ENCODE measurements at regions not wholly inside any gene's neighbourhood (a gene's known extent, or its start where the extent isn't known, plus 50 kb on each side); places are given as distances from the start of the nearest gene placed in this dataset.

- Histone ChIP-seq H3K4me3 (ENCODE audit: control insufficient read depth in 1 of 7, extremely low read depth in 1 of 7, insufficient read depth in 4 of 7, low read depth in 2 of 7, low read length in 6 of 7) (no peak overlapping the region), H3K36me3 (ENCODE audit: control insufficient read depth in 4 of 4, insufficient read depth in 4 of 4, low read length in 3 of 4) (no peaks in the 10 kb centered on the region), H3K27ac (ENCODE audit: insufficient read depth in 1 of 2, low read depth in 1 of 2, low read length in 2 of 2, poor library complexity in 1 of 2, severe bottlenecking in 2 of 2) (no peak overlapping the region), H3K4me1 (ENCODE audit: control extremely low read depth in 1 of 4, control insufficient read depth in 4 of 4, insufficient read depth in 4 of 4, low read length in 3 of 4) (peaks cover 0 to 8% (median 5%) of the 10 kb centered on the region in 4 experiments), H3K9me3 (ENCODE audit: control extremely low read depth in 1 of 5, control insufficient read depth in 4 of 5, insufficient read depth in 2 of 5, low read depth in 1 of 5, low read length in 4 of 5) (peaks cover 0 to 2% (median 0%) of the 10 kb centered on the region in 5 experiments), H3K27me3 (replicated peaks in 2 of 5; ENCODE audit: control insufficient read depth in 4 of 5, insufficient read depth in 5 of 5, low read length in 4 of 5) (peaks cover 0 to 23% (median 0%) of the 10 kb centered on the region in 5 experiments)
- POLR2A ChIA-PET: no interaction called here
- CTCF ChIA-PET: no interaction called here
- WGBS (ENCODE audit: insufficient coverage): 100% methylated on average over 4 of the region's 6 CpGs
- DNase-seq: no peak
These were observed 79.7 kb upstream of the DISP3 start for GRCh38 chr1:11399250-11399649.

- H3K9me3 ChIP-seq (ENCODE audit: control extremely low read depth in 1 of 5, control insufficient read depth in 4 of 5, insufficient read depth in 2 of 5, low read depth in 1 of 5, low read length in 4 of 5): peaks cover 0 to 2% (median 0%) of the 10 kb centered on the region in 5 experiments
- no peak for DNase-seq
- CTCF ChIA-PET: no interaction called here
- H3K27me3 ChIP-seq (replicated peaks in 2 of 5; ENCODE audit: control insufficient read depth in 4 of 5, insufficient read depth in 5 of 5, low read length in 4 of 5): peaks cover 0 to 19% (median 0%) of the 10 kb centered on the region in 5 experiments
- H3K4me1 ChIP-seq (ENCODE audit: control extremely low read depth in 1 of 4, control insufficient read depth in 4 of 4, insufficient read depth in 4 of 4, low read length in 3 of 4): peaks cover 0 to 4% (median 1%) of the 10 kb centered on the region in 4 experiments
- POLR2A ChIA-PET: no interaction called here
- no peak overlapping the region for H3K4me3 ChIP-seq (ENCODE audit: control insufficient read depth in 1 of 7, extremely low read depth in 1 of 7, insufficient read depth in 4 of 7, low read depth in 2 of 7, low read length in 6 of 7)
- H3K27ac ChIP-seq (ENCODE audit: insufficient read depth in 1 of 2, low read depth in 1 of 2, low read length in 2 of 2, poor library complexity in 1 of 2, severe bottlenecking in 2 of 2): no peak overlapping the region
- 95% methylated on average over 3 of the region's 3 CpGs for WGBS (ENCODE audit: insufficient coverage)
- H3K36me3 ChIP-seq (ENCODE audit: control insufficient read depth in 4 of 4, insufficient read depth in 4 of 4, low read length in 3 of 4): no peaks in the 10 kb centered on the region
These were observed 78.8 kb upstream of the DISP3 start for GRCh38 chr1:11400155-11400554.

- DNase-seq: no peak
- peaks cover 0 to 2% (median 0%) of the 10 kb centered on the region in 5 experiments for H3K9me3 ChIP-seq (ENCODE audit: control extremely low read depth in 1 of 5, control insufficient read depth in 4 of 5, insufficient read depth in 2 of 5, low read depth in 1 of 5, low read length in 4 of 5)
- ChIA-PET CTCF (no interaction called here), POLR2A (no interaction called here)
- WGBS (ENCODE audit: insufficient coverage): 94% methylated on average over 4 of the region's 7 CpGs
- H3K27ac ChIP-seq (ENCODE audit: insufficient read depth in 1 of 2, low read depth in 1 of 2, low read length in 2 of 2, poor library complexity in 1 of 2, severe bottlenecking in 2 of 2): no peak overlapping the region
- H3K36me3 ChIP-seq (ENCODE audit: control insufficient read depth in 4 of 4, insufficient read depth in 4 of 4, low read length in 3 of 4): no peaks in the 10 kb centered on the region
- peaks cover 0 to 15% (median 0%) of the 10 kb centered on the region in 5 experiments for H3K27me3 ChIP-seq (replicated peaks in 2 of 5; ENCODE audit: control insufficient read depth in 4 of 5, insufficient read depth in 5 of 5, low read length in 4 of 5)
- no peak overlapping the region for H3K4me3 ChIP-seq (ENCODE audit: control insufficient read depth in 1 of 7, extremely low read depth in 1 of 7, insufficient read depth in 4 of 7, low read depth in 2 of 7, low read length in 6 of 7)
- no peaks in the 10 kb centered on the region for H3K4me1 ChIP-seq (ENCODE audit: control extremely low read depth in 1 of 4, control insufficient read depth in 4 of 4, insufficient read depth in 4 of 4, low read length in 3 of 4)
These were observed 78.4 kb upstream of the DISP3 start for GRCh38 chr1:11400567-11400966.

DNA sequence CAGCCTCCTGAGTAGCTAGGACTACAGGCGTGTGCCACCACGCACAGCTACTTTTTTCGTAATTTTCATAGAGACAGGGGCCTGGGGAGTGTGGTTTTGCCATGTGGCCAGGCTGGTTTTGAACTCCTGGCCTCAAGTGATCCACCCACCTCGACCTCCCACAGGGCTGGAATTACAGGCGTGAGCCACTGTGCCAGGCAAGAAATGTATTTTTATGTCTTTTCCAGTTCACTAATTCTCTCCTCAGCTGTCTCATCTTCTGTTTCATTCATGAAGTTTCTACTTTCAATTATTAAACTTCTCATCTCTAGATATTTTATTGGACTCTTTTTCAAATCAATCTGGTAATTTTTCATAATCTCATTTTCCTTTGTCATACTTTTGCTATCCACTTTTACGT lies 72.1 kb upstream of the DISP3 start:
- peaks cover 0 to 12% (median 4%) of the 10 kb centered on the region in 5 experiments for H3K9me3 ChIP-seq (ENCODE audit: control extremely low read depth in 1 of 5, control insufficient read depth in 4 of 5, insufficient read depth in 2 of 5, low read depth in 1 of 5, low read length in 4 of 5)
- no peaks in the 10 kb centered on the region for H3K36me3 ChIP-seq (ENCODE audit: control insufficient read depth in 4 of 4, insufficient read depth in 4 of 4, low read length in 3 of 4)
- no peaks in the 10 kb centered on the region for H3K27me3 ChIP-seq (replicated peaks in 2 of 5; ENCODE audit: control insufficient read depth in 4 of 5, insufficient read depth in 5 of 5, low read length in 4 of 5)
- H3K4me1 ChIP-seq (ENCODE audit: control extremely low read depth in 1 of 4, control insufficient read depth in 4 of 4, insufficient read depth in 4 of 4, low read length in 3 of 4): peaks cover 2 to 21% (median 17%) of the 10 kb centered on the region in 4 experiments
- H3K27ac ChIP-seq (ENCODE audit: insufficient read depth in 1 of 2, low read depth in 1 of 2, low read length in 2 of 2, poor library complexity in 1 of 2, severe bottlenecking in 2 of 2): no peak overlapping the region
- no peak for DNase-seq
- POLR2A ChIA-PET: interaction anchor here (0.6 kb wide), 1 partner anchor 43 kb away, joined by 4 read pairs; no protein-coding TSS in a partner anchor
- 100% methylated on average over 2 of the region's 6 CpGs for WGBS (ENCODE audit: insufficient coverage)
- no peak overlapping the region for H3K4me3 ChIP-seq (ENCODE audit: control insufficient read depth in 1 of 7, extremely low read depth in 1 of 7, insufficient read depth in 4 of 7, low read depth in 2 of 7, low read length in 6 of 7)
- CTCF ChIA-PET: interaction anchor here (1.2 kb wide), 1 partner anchor 68 kb away, joined by 4 read pairs; no protein-coding TSS in a partner anchor

- Histone ChIP-seq H3K27me3 (replicated peaks in 2 of 5; ENCODE audit: control insufficient read depth in 4 of 5, insufficient read depth in 5 of 5, low read length in 4 of 5) (no peaks in the 10 kb centered on the region), H3K9me3 (ENCODE audit: control extremely low read depth in 1 of 5, control insufficient read depth in 4 of 5, insufficient read depth in 2 of 5, low read depth in 1 of 5, low read length in 4 of 5) (peaks cover 0 to 10% (median 4%) of the 10 kb centered on the region in 5 experiments), H3K27ac (ENCODE audit: insufficient read depth in 1 of 2, low read depth in 1 of 2, low read length in 2 of 2, poor library complexity in 1 of 2, severe bottlenecking in 2 of 2) (no peak overlapping the region), H3K4me3 (ENCODE audit: control insufficient read depth in 1 of 7, extremely low read depth in 1 of 7, insufficient read depth in 4 of 7, low read depth in 2 of 7, low read length in 6 of 7) (peak overlapping the region in 3 of 7 experiments; percentile 4 to 23 (median 11)), H3K4me1 (ENCODE audit: control extremely low read depth in 1 of 4, control insufficient read depth in 4 of 4, insufficient read depth in 4 of 4, low read length in 3 of 4) (peaks cover 2 to 21% (median 17%) of the 10 kb centered on the region in 4 experiments), H3K36me3 (ENCODE audit: control insufficient read depth in 4 of 4, insufficient read depth in 4 of 4, low read length in 3 of 4) (no peaks in the 10 kb centered on the region)
- peak; percentile 64 to 84 (median 78) for DNase-seq
- WGBS (ENCODE audit: insufficient coverage): 39% methylated on average over 7 of the region's 13 CpGs
- ChIA-PET POLR2A (interaction anchor here (0.6 kb wide), 1 partner anchor 42 kb away, joined by 4 read pairs; no protein-coding TSS in a partner anchor), CTCF (interaction anchor here (1.2 kb wide), 1 partner anchor 68 kb away, joined by 4 read pairs; no protein-coding TSS in a partner anchor)
These were observed 71.5 kb upstream of the DISP3 start for GRCh38 chr1:11407301-11407994.

- peaks cover 0 to 5% (median 0%) of the 10 kb centered on the region in 5 experiments for H3K9me3 ChIP-seq (ENCODE audit: control extremely low read depth in 1 of 5, control insufficient read depth in 4 of 5, insufficient read depth in 2 of 5, low read depth in 1 of 5, low read length in 4 of 5)
- ChIA-PET POLR2A (no interaction called here), CTCF (no interaction called here)
- DNase-seq: no peak
- H3K4me3 ChIP-seq (ENCODE audit: control insufficient read depth in 1 of 7, extremely low read depth in 1 of 7, insufficient read depth in 4 of 7, low read depth in 2 of 7, low read length in 6 of 7): no peak overlapping the region
- peaks cover 0 to 25% (median 12%) of the 10 kb centered on the region in 5 experiments for H3K27me3 ChIP-seq (replicated peaks in 2 of 5; ENCODE audit: control insufficient read depth in 4 of 5, insufficient read depth in 5 of 5, low read length in 4 of 5)
- WGBS (ENCODE audit: insufficient coverage): 100% methylated on average over 1 of the region's 3 CpGs
- peaks cover 2 to 17% (median 16%) of the 10 kb centered on the region in 4 experiments for H3K4me1 ChIP-seq (ENCODE audit: control extremely low read depth in 1 of 4, control insufficient read depth in 4 of 4, insufficient read depth in 4 of 4, low read length in 3 of 4)
- H3K27ac ChIP-seq (ENCODE audit: insufficient read depth in 1 of 2, low read depth in 1 of 2, low read length in 2 of 2, poor library complexity in 1 of 2, severe bottlenecking in 2 of 2): no peak overlapping the region
- no peaks in the 10 kb centered on the region for H3K36me3 ChIP-seq (ENCODE audit: control insufficient read depth in 4 of 4, insufficient read depth in 4 of 4, low read length in 3 of 4)
These were observed 66.8 kb upstream of the DISP3 start for GRCh38 chr1:11412141-11412540.

DNA sequence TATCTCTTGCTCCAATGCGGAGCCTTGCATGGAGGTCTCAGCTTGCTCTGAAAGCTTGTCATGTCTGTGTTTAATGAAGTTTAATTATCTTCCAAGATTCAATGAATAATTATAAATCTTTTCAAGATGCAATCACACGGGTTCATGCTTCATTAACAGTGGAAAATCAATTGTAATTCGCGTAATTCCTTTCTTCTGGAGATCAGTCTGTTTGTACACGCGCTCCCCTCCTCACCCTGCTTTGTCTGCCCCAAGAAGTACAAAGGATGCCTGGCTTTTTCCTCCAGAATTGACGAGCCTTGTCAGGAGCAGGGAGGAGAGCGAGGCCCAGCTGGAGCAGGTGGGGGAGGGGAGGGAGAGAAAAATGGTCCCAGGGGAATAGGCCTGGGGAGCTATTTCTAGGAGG lies 65.0 kb upstream of the DISP3 start:
- H3K27ac ChIP-seq (ENCODE audit: insufficient read depth in 1 of 2, low read depth in 1 of 2, low read length in 2 of 2, poor library complexity in 1 of 2, severe bottlenecking in 2 of 2): no peak overlapping the region
- WGBS (ENCODE audit: insufficient coverage): 66% methylated on average over 6 of the region's 8 CpGs
- H3K27me3 ChIP-seq (replicated peaks in 2 of 5; ENCODE audit: control insufficient read depth in 4 of 5, insufficient read depth in 5 of 5, low read length in 4 of 5): peaks cover 0 to 28% (median 12%) of the 10 kb centered on the region in 5 experiments
- no peak overlapping the region for H3K4me3 ChIP-seq (ENCODE audit: control insufficient read depth in 1 of 7, extremely low read depth in 1 of 7, insufficient read depth in 4 of 7, low read depth in 2 of 7, low read length in 6 of 7)
- H3K4me1 ChIP-seq (ENCODE audit: control extremely low read depth in 1 of 4, control insufficient read depth in 4 of 4, insufficient read depth in 4 of 4, low read length in 3 of 4): peaks cover 0 to 6% (median under 1%) of the 10 kb centered on the region in 4 experiments
- ChIA-PET CTCF (no interaction called here), POLR2A (interaction anchor here (0.6 to 0.7 kb wide), 2 partner anchors 16 to 29 kb away, joined by 3 to 4 read pairs; no protein-coding TSS in a partner anchor)
- no peak for DNase-seq
- H3K36me3 ChIP-seq (ENCODE audit: control insufficient read depth in 4 of 4, insufficient read depth in 4 of 4, low read length in 3 of 4): no peaks in the 10 kb centered on the region
- H3K9me3 ChIP-seq (ENCODE audit: control extremely low read depth in 1 of 5, control insufficient read depth in 4 of 5, insufficient read depth in 2 of 5, low read depth in 1 of 5, low read length in 4 of 5): peaks cover 0 to 3% (median 0%) of the 10 kb centered on the region in 5 experiments

Measured in common myeloid progenitor, CD34-positive (primary cell).